SK-N-SH (cell line): ENCODE measurements at regions not wholly inside any gene's neighbourhood (a gene's known extent, or its start where the extent isn't known, plus 50 kb on each side); places are given as distances from the start of the nearest gene placed in this dataset.

ENCODE experiments used
- CTCF ChIA-PET: fragments of 300-600, 350-600 bp; formaldehyde crosslinking; extraction: SDS; loops from one replicate; lab custom pipeline; 2021; lab: Yijun Ruan, JAX
- POLR2A ChIA-PET: fragments of 350-600 bp; sonication (Branson Sonifier 250); formaldehyde crosslinking; extraction: SDS; loops from one replicate; lab custom pipeline; 2020; ENCODE audit warnings: antibody characterized with exemption, inconsistent platforms; lab: Yijun Ruan, JAX
- DNase-seq: peaks from one replicate; pipeline ENCODE4 v3.0.0; 2012
- H2AFZ ChIP-seq: fragments of 200-600 bp; sonication (generic); 2 replicates; pipeline ENCODE4 v1.8.1; 2016; ENCODE audit warnings: antibody characterized with exemption, mild to moderate bottlenecking, low read depth
- H3F3A ChIP-seq: fragments of 200-600 bp; sonication (generic); replicated peaks from 2 replicates; pipeline ENCODE3; 2016; ENCODE audit warnings: antibody characterized with exemption, mild to moderate bottlenecking; ENCODE audit not compliant: insufficient read depth
- H3K27ac ChIP-seq, 2 experiments: fragments of 200-500 bp in 1 of 2; fragments of 200-600 bp in 1 of 2; sonication (Bioruptor generic) in 1 of 2; sonication (generic), shearing (Covaris generic) in 1 of 2; 2 replicates each; pipeline versions ENCODE4 v1.5.1 to v1.6.1; 2014 to 2016; ENCODE audit warnings: low read depth in 2 of 2, inconsistent platforms in 1 of 2, low read length in 1 of 2, mild to moderate bottlenecking in 1 of 2, mixed read lengths in 1 of 2
- H3K27me3 ChIP-seq: fragments of 200-600 bp; sonication (generic), shearing (Covaris generic); 2 replicates; pipeline ENCODE4 v1.6.1; 2016; ENCODE audit warnings: mixed run types; ENCODE audit not compliant: insufficient read depth
- H3K36me3 ChIP-seq, 2 experiments: fragments of 200-500 bp in 1 of 2; fragments of 200-600 bp in 1 of 2; sonication (Bioruptor generic) in 1 of 2; sonication (generic) in 1 of 2; replicated peaks in 1 of 2; 2 replicates each; pipeline versions ENCODE3 to v1.5.1; 2014 to 2016; ENCODE audit warnings: low read length in 1 of 2, mild to moderate bottlenecking in 1 of 2; ENCODE audit not compliant: insufficient read depth in 2 of 2, control insufficient read depth in 1 of 2
- H3K4me1 ChIP-seq, 2 experiments: fragments of 200-500 bp in 1 of 2; fragments of 200-600 bp in 1 of 2; sonication (Bioruptor generic) in 1 of 2; sonication (generic), shearing (Covaris generic) in 1 of 2; 2 replicates each; pipeline versions ENCODE4 v1.5.1 to v1.6.1; 2014 to 2016; ENCODE audit warnings: low read depth in 1 of 2, low read length in 1 of 2, mixed run types in 1 of 2; ENCODE audit not compliant: insufficient read depth in 2 of 2, control insufficient read depth in 1 of 2
- H3K4me2 ChIP-seq: fragments of 200-600 bp; sonication (generic), shearing (Covaris generic); 2 replicates; pipeline ENCODE4 v1.6.1; 2017; ENCODE audit warnings: mixed run types
- H3K4me3 ChIP-seq, 2 experiments: fragments of 200-500 bp in 1 of 2; fragments of 200-600 bp in 1 of 2; sonication (Bioruptor generic) in 1 of 2; sonication (generic), shearing (Covaris generic) in 1 of 2; 2 replicates each; pipeline versions ENCODE4 v1.5.1 to v1.8.1; 2014 to 2016; ENCODE audit warnings: low read depth in 2 of 2, inconsistent platforms in 1 of 2, low read length in 1 of 2, mild to moderate bottlenecking in 1 of 2, mixed read lengths in 1 of 2, moderate library complexity in 1 of 2
- H3K79me2 ChIP-seq: fragments of 200-600 bp; sonication (generic); 2 replicates; pipeline ENCODE4 v1.8.1; 2017; ENCODE audit warnings: mild to moderate bottlenecking; ENCODE audit not compliant: insufficient read depth
- H3K9ac ChIP-seq: fragments of 200-600 bp; sonication (generic); 2 replicates; pipeline ENCODE4 v1.6.1; 2017; ENCODE audit warnings: mixed run types
- H3K9me2 ChIP-seq: fragments of 200-600 bp; sonication (generic); 2 replicates; pipeline ENCODE4 v1.6.1; 2017; ENCODE audit warnings: mixed run types
- H3K9me3 ChIP-seq: fragments of 200-600 bp; sonication (generic); 2 replicates; pipeline ENCODE4 v1.6.1; 2017; ENCODE audit warnings: mixed run types, mild to moderate bottlenecking, moderate library complexity
- H4K20me1 ChIP-seq: fragments of 200-600 bp; sonication (generic); 2 replicates; pipeline ENCODE4 v1.6.1; 2017; ENCODE audit warnings: mild to moderate bottlenecking, mixed run types; ENCODE audit not compliant: insufficient read depth
- EP300 ChIP-seq, 2 experiments: IDR thresholded peaks; 2 replicates each; pipeline versions ENCODE4 v1.4.0 to v1.6.1; 2012; ENCODE audit warnings: borderline replicate concordance in 1 of 2, low read depth in 1 of 2, low read length in 1 of 2
- EZH2phosphoT487 ChIP-seq: fragments of 200-600 bp; sonication (generic); IDR thresholded peaks from 2 replicates; pipeline ENCODE4 v1.6.1; 2017; ENCODE audit warnings: low read depth, mixed run types, mild to moderate bottlenecking, antibody characterized with exemption, moderate library complexity, borderline replicate concordance
- FOSL2 ChIP-seq: IDR thresholded peaks from 2 replicates; pipeline ENCODE4 v1.4.0; 2012; ENCODE audit warnings: low read depth, mild to moderate bottlenecking, moderate library complexity, borderline replicate concordance
- FOXM1 ChIP-seq: IDR thresholded peaks from 2 replicates; pipeline ENCODE4 v1.4.0; 2012; ENCODE audit warnings: low read depth, mild to moderate bottlenecking
- GABPA ChIP-seq: IDR thresholded peaks from 2 replicates; pipeline ENCODE4 v1.4.0; 2012; ENCODE audit warnings: low read depth, mild to moderate bottlenecking
- IRF3 ChIP-seq: fragments of 150-350 bp; IDR thresholded peaks from 2 replicates; pipeline ENCODE4 v1.6.1; 2016; ENCODE audit warnings: mild to moderate bottlenecking, low read depth, low read length
- MAX ChIP-seq: IDR thresholded peaks from 2 replicates; pipeline ENCODE4 v1.4.0; 2012; ENCODE audit warnings: low read depth
- MXI1 ChIP-seq: IDR thresholded peaks from 2 replicates; pipeline ENCODE4 v1.6.1; 2012; ENCODE audit warnings: mild to moderate bottlenecking, low read depth, low read length, improper control_type of control experiment
- NFIC ChIP-seq: IDR thresholded peaks from 2 replicates; pipeline ENCODE4 v1.4.0; 2012; ENCODE audit warnings: borderline replicate concordance
- POLR2AphosphoS5 ChIP-seq: IDR thresholded peaks from 2 replicates; pipeline ENCODE4 v1.6.1; 2012; ENCODE audit warnings: low read depth, low read length
- RAD21 ChIP-seq: IDR thresholded peaks from 2 replicates; pipeline ENCODE4 v1.6.1; 2012; ENCODE audit warnings: mild to moderate bottlenecking, low read length
- REST ChIP-seq: IDR thresholded peaks from 2 replicates; pipeline ENCODE4 v1.6.1; 2012; ENCODE audit warnings: mild to moderate bottlenecking, low read depth, low read length, moderate library complexity
- SIN3A ChIP-seq: IDR thresholded peaks from 2 replicates; pipeline ENCODE4 v1.6.1; 2012; ENCODE audit warnings: low read depth, mild to moderate bottlenecking, low read length, moderate library complexity, borderline replicate concordance
- TAF1 ChIP-seq: IDR thresholded peaks from 2 replicates; pipeline ENCODE4 v1.6.1; 2012; ENCODE audit warnings: low read depth, mild to moderate bottlenecking, low read length, moderate library complexity, borderline replicate concordance
- TCF12 ChIP-seq: IDR thresholded peaks from 2 replicates; pipeline ENCODE4 v1.4.0; 2012
- USF1 ChIP-seq: IDR thresholded peaks from 2 replicates; pipeline ENCODE4 v1.4.0; 2012; ENCODE audit warnings: low read depth, borderline replicate concordance
- ZBTB33 ChIP-seq: IDR thresholded peaks from 2 replicates; pipeline ENCODE4 v1.4.0; 2012; ENCODE audit warnings: low read depth, borderline replicate concordance
- WGBS: methylation state at CpG from one replicate; pipeline ENCODE4 v1.1.6; 2017; ENCODE audit warnings: low lambda C conversion rate; 5-methylcytosine and 5-hydroxymethylcytosine counted together

- TF ChIP-seq ZBTB33 = no peak
Observed at GRCh38 chr18:39952816-39953215, 2002.2 kb upstream of the PIK3C3 start (continued).

- Histone ChIP-seq H3K79me2 (no peaks in the 10 kb centered on the region), H3K27me3 (no peaks in the 10 kb centered on the region), H3K36me3 (no peaks in the 10 kb centered on the region), H3K4me1 (0 out of 4 replicates have a peak, but pooled peaks cover 0 to 4% of the 10 kb centered on the region in 2 experiments), H3K9me3 (no peaks in the 10 kb centered on the region), H3K9me2 (no peaks in the 10 kb centered on the region), H3K9ac (no peak overlapping the region), H3K4me3 (no peak overlapping the region), H3F3A (no peaks in the 10 kb centered on the region), H4K20me1 (no peaks in the 10 kb centered on the region), H3K27ac (no peak overlapping the region), H2AFZ (no peak overlapping the region), H3K4me2 (no peak overlapping the region)
- WGBS = 86% methylated on average over 4 of the region's 4 CpGs
- no peak for TF ChIP-seq USF1
- TF ChIP-seq SIN3A = no peak
- no peak for TF ChIP-seq MAX
- no peak for TF ChIP-seq EP300 (IDR thresholded peaks at IDR 0.05; ENCODE audit: borderline replicate concordance in 1 of 2, low read depth in 1 of 2, low read length in 1 of 2)
- no peak for TF ChIP-seq FOSL2
- TF ChIP-seq IRF3 = no peak
- no peak for TF ChIP-seq TCF12
- no peak for TF ChIP-seq GABPA
- TF ChIP-seq EZH2phosphoT487 = no peak
- TF ChIP-seq POLR2AphosphoS5 = no peak
- TF ChIP-seq RAD21 = no peak
- no peak for TF ChIP-seq MXI1
- no peak for TF ChIP-seq FOXM1
- no peak for TF ChIP-seq TAF1
- no peak for TF ChIP-seq REST
- TF ChIP-seq NFIC = no peak
- DNase-seq = no peak
- ChIA-PET POLR2A (no interaction called here), CTCF (interaction anchor here (0.8 kb wide), 1 partner anchor 16 kb away, joined by 3 read pairs; no protein-coding TSS in a partner anchor)
Observed at GRCh38 chr18:39951142-39951720, 2003.8 kb upstream of the PIK3C3 start.
